HG03565 (cell line): ENCODE measurements at regions not wholly inside any gene's neighbourhood (a gene's known extent, or its start where the extent isn't known, plus 50 kb on each side); places are given as distances from the start of the nearest gene placed in this dataset.

Experiments used
- ATAC-seq: cut with Tn5 transposase; IDR thresholded peaks from one replicate; pipeline ENCODE4 v1.9.1; 2021; ENCODE audit warnings: mild to moderate bottlenecking, moderate library complexity; ENCODE audit not compliant: unreplicated experiment

GRCh38 chr18:47550611-47551010 lies 299.2 kb upstream of the SKOR2 start:
- ATAC-seq: no peak

DNA sequence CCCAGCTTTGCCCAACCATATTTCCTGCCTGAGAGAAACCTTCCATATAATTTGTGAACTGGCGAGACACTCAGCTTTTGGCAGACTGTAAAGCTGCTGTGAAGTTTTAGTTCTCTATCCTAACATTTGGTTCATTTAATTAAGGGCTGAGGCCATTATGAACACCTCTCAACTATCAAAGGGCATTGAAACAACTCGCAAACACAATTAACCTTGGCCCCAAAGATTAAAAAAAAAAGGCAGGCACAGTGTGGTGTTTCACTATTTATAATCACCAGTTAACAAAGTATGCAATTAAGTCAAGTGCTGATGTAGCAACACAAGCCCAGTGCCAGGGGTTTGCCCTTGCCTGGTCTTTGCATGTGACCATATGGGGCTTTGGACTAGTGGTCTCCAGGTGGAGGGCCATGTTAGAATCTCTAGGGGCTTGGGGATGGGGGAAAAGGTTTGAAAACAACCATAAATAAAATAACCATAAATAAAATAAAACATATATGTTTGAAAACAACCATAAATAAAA lies 297.6 kb upstream of the SKOR2 start:
- ATAC-seq: no peak

- ATAC-seq: no peak
These were observed 296.2 kb upstream of the SKOR2 start for GRCh38 chr18:47547539-47548202.

GRCh38 chr18:47545613-47546012 lies 294.2 kb upstream of the SKOR2 start:
- no peak for ATAC-seq

- no peak for ATAC-seq
These were observed 291.6 kb upstream of the SKOR2 start for GRCh38 chr18:47543080-47543479.

GRCh38 chr18:47542551-47542950 lies 291.1 kb upstream of the SKOR2 start:
- ATAC-seq: no peak

GRCh38 chr18:47531717-47532116 lies 280.3 kb upstream of the SKOR2 start:
- ATAC-seq: no peak

DNA sequence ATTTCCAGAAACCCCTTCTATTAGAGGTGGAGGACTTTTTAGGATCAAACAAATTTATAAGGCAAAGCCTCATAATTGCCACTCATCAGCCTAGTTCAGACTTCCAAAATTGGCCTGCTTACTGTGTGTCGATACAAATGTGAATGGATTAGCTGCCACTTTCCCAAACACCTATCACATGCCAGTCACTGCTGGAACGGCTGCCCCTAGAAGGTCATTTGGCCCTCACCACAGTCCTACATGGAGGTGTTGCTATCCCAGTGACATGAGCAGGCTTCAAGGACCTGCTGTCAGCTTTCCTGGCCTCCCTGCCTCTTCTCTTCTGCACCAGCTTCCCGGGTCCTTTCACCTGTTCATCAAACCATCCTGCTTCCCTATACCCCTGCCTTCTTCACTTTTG lies 279.2 kb upstream of the SKOR2 start:
- ATAC-seq: no peak

- ATAC-seq: no peak
These were observed 276.9 kb upstream of the SKOR2 start for GRCh38 chr18:47528343-47528742.

DNA sequence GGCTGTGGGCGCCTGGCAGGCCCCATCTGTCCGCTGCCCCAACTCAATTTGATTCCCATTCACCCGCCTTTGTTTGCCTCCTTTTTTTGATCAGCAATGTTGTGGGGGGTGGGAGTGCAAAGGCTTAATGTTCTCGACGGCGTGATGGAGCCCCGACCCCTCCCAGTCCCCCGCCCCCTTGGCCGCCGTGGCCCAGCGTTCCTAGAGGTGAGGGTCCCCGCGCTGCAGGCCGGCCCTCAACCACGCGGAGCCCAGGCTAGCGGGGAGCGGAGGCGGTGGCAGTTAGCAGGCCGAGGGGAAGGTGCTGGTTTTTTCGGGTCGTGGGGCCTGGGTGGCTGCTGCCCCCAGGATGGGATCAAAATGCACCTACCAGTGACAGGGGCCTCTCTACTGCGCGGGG lies 274.7 kb upstream of the SKOR2 start:
- ATAC-seq: no peak

- no peak for ATAC-seq
These were observed 270.9 kb upstream of the SKOR2 start for GRCh38 chr18:47522359-47522758.

GRCh38 chr18:47520263-47520662 lies 268.8 kb upstream of the SKOR2 start:
- no peak for ATAC-seq

DNA sequence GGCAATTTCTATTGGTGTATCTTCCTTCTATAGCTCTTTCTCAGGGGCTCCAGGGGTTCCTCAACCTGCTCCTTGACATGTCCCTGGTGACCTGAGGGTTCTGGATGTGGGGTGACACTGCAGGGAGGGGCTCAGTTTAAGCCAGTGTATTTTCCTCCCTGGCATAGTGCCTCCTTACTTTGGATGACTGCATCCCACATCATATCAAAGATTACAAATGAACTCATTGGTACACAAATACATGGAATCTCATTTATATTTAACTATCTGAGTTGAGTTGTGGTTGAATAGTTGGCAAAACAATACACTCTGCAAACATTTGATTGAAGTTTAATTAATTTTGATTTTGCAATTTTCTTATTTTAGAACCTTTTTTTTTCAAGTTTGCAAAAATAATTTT lies 268.2 kb upstream of the SKOR2 start:
- no peak for ATAC-seq

DNA sequence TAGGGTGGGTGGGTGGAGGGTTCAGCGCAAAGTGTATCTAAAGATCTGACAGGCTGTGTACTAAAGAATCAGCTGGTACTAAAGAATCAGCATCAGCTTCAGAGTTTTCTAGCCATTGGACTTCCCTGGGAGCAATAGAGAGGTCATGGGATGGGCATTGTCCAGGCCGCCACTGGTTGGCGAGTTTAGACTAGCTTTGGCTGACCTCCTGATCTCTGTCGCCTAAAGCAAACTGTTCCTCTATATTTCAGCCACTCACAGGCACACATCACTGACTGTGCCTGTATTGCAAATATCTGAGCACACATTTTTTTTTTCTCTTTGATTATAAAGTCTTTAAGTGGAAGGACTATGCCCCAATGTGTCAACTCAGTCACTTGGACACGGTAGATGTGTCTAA lies 267.8 kb upstream of the SKOR2 start:
- no peak for ATAC-seq

GRCh38 chr18:47513614-47514013 lies 262.2 kb upstream of the SKOR2 start:
- ATAC-seq: no peak

DNA sequence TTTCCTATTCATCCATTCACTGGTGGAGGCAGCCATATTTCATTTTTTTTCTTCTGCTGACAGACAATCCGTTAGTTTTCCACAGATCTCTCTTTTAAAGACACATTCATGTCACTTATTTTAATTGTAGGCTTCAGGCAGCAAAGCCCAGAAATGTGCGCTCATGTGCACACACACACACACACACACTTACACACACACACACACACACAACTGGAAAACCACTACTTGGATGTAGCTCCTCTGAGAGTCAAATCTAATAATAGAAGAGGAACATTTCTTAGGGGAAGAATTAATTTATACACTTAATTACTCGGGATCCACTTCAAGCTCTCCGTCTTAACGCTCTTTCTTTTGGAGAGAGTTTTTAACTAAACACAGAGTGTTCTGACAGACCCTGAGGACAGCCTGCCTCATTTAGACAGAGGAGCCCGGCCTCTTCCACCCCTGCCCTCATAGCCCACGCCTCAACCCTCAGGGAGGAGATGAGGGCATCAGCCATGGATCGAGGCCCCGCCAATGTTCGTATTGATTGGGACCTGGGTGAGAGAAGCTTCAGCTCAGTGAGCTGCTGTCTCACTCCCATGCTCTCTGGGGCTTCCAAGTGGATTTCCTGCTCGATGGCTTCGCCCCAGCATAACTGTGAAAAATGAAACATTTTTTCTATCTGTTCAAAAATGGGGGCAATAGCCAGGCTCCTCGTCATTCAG lies 261.4 kb upstream of the SKOR2 start:
- ATAC-seq: no peak

GRCh38 chr18:47512056-47512455 lies 260.6 kb upstream of the SKOR2 start:
- ATAC-seq: no peak

- no peak for ATAC-seq
These were observed 259.4 kb upstream of the SKOR2 start for GRCh38 chr18:47510831-47511230.

GRCh38 chr18:47507651-47508050 lies 256.2 kb upstream of the SKOR2 start:
- ATAC-seq: no peak

DNA sequence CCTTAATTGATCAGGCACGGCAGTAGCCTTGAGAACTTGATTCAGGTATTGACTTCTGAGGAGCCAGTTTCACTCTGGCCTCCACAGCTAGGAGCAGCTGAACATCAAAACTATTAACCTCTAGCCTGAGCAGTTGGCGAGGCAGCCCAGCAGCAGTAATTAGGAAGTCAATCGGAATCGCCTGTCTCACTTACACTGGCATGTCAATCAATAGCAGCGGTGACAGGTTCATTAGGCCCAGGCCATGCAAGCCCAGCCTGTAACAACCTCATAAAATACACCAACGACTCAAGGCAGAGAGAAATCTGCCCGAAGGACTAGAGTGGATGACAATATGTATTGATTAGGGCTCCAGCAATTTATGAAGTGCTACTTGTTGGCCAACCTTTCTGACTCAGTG lies 255.4 kb upstream of the SKOR2 start:
- no peak for ATAC-seq

DNA sequence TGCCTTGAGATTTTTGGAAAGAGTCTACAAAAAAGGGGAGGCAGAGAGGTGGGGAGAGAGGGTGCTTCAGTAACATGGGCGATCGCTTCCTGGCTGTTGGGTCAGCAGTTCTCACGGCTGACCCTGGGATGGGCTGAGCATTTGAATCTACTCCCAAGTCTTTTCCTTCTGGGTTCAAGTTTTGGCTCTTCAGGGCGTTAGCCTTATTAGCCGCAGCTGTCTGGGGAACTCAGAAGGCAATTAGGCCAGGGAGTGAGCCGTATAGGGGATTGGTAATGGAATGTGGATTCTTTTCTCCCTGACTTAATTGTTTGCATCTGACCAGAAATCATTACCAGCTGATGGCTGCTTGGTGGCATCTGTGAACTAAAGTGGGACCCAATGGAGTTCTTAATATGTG lies 250.5 kb upstream of the SKOR2 start:
- no peak for ATAC-seq

DNA sequence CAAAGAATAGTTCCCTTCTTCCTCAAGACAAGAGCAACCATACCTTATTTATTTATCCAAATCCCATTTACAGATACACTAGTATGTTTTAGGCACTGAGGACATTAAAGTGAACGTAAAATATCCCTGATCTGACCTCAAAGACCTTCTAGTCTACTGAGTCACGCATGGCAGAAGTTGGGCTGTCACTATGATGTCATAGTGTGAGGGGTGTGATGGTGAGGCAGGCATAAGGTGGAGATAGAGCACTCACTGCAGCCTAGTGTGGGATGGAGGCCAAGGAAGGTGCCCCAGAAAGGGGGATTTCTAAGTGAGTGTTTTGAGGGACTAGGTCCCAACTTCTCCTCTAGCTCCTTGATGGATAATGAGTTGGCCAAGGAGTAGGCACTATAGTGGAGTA lies 249.5 kb upstream of the SKOR2 start:
- ATAC-seq: no peak

DNA sequence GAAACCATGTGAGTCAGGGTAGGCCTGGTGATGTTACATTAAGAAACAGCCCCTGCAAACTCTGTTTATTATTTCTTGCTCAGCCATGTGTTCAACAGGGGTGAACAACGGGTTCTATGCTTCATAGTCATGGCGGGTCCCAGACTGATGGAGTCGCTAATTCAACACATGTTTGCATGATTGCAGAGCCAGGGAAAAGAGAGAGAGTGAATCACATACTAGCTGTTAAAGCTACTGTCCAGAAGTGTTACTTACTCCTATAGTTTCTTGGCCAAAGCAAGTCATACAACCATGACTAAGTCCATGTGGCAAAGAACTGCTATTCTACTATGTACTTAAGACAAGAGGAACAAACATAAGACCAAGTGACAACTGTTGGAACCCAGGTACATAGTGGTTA lies 241.2 kb upstream of the SKOR2 start:
- ATAC-seq: no peak
